ENCODE measurements at regions not wholly inside any gene's neighbourhood (a gene's known extent, or its start where the extent isn't known, plus 50 kb on each side); places are given as distances from the start of the nearest gene placed in this dataset.

DNA sequence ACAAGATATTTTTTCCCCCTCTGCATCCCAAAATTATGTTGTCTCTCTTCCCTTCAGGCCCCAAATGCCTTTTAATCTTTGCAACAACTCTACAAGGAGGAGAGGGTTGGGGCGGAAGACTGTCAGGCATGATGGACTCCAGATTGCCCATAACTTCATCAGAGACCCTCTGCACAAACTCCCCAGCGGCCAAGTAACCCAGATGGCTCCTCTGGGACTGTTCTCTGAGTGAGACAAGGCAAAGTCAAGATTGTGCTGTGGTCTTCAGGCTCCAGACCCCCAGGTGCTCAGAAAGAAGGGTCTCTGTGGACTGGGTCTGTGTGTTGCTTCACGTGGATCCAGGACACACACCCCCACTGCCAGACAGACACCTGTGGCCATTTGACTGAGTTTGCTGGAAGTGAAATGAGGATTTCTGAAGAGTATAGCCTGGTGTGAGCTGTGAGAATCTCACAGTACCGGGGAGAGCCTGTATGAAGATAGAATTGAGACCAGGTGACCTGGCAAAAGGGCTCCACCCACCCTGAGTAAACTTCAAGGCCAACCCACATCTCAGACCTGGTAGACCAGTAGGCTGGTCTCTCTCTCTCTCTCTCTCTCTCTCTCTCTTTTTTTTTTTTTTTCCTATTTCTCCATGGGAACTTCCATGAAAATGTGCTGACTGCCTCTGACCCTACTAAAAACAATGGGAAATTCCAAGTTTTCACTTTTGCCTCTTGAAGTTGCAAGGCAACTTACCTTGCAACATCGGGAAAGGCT is 354.1 kb downstream of the SOX9 start:
- DNase-seq = no peak

DNA sequence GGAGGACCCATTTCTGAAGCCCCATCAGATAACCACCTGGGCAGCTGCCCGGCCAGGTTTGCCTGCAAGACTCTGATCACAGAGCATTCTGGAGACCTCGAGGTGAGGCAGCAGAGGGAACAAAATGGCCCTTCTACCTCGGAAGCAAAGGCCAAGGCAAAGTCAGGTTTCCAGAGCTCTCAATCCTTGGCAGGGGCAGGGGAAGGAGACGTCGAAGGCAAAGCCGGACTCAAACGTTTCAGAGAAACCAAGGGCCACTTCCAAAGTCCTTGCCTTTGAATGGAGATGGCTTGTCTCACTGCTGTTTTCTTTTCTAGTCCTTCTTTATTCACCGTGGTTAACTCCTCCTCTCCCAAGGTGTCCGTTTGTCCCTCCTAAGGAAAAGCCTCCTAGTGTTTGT is 355.3 kb downstream of the SOX9 start:
- no peak for DNase-seq

DNA sequence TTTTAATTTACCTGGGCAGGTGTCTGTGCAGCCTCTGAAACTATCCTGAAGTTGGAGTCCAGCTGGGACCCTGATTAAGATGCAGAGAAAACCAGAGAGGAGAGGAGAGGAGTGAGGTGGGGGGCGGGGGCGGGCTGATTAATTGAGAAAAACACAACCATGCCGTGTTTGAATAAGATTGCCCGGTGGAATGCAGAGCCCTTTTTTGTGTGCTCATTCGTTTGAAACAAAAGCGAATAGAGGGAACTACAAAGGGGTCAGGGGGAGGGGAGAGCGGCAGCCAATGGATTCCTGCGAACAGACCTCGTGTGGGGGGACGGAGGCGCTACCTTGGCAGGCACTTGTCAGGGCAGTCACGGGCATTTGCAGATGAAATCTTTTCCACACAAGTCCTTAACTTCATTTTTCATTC is 355.8 kb downstream of the SOX9 start:
- DNase-seq = no peak

DNA sequence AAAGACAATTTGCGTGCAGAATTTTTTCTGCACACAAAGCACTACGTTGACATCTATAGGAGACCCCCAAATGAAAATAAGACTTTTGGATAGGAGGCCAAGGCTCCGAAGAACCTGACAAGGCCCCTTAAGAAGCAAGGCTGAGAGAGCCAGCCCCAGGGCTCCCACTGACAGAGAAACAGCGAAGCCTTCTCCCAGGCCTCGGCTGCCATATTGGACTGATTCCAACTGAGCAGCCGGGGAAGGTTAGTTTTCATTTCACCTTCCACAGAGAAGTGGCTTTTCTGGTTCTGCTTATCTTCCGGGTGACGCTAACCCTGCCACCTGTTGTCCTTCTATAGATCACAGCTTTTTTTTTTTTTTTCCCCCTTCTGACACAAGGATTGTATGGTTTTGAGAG is 356.7 kb downstream of the SOX9 start:
- no peak for DNase-seq

DNA sequence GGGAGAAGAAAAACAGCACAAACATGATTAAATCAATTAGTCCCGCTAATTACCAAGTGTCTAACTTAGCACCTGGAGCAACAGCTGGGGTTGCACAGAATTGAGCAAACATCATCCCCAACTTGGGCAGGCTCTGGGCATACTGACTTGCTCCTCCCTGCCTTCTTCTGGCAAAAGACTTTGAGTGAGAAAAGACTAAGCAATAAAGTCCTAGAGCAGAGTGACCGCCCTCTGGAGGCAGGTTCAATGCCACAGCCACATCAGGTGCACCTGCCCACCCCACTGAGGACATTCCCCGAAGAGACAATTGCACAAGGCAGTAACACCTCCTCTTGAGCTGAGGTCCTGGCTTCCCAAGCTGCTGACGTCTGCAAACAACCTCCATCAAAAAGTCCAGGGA is 358.3 kb downstream of the SOX9 start:
- DNase-seq = no peak

DNA sequence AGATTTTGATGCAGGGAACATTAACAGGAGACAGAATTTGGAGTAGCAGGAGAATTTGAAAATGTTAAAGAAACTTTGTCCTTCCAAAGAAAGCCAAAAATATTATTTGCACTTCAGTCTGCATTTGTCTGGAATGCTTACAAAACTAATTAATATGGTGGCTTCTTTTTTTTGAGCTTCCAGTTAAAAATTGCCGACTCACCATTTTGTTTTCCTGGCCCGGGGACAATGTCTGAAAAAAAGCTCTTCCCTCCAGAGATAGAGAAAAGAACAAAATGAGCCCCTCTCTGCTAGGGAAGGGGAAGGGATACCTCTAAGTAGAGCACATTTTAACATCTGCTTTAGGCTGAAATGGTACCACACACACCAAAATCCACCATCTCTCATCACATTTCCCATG is 360.8 kb downstream of the SOX9 start:
- DNase-seq = no peak

DNA sequence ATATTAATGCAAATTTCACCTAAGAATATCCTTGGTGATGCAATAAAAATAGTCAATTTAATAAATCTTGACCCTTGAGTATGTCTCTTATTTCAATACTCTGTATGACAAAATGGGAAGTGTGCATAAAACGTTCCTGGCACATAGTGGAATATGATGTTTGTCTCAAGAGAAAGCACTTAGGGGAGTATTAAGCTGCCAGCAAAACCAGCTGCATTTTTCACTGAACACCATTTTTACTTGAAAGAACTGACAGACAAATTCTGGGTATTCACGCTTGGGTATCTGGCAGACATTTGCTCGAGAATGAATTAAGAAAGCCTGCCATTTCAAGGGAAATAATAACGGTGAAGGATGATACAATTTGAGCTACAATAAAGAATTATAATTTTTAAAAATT is 364.8 kb downstream of the SOX9 start:
- DNase-seq = no peak

DNA sequence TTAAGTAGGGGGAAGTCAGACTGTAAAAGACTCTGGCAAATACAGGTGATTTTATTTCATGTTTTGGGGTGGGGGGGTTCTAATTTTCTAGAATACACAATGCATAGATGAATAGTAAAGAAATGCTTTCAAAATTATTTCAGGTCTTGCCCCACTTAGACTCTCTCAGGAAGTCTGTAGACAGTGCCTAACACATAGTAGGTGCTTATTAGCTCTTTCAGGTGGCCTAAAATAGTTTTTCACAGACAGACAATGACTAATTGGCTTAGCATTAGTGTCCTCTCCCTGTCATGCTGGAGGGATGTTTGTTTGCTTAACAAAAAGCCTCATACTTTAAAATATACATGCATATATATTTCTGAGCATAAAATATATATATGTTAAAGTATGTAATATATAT is 366.0 kb downstream of the SOX9 start:
- no peak for DNase-seq

DNA sequence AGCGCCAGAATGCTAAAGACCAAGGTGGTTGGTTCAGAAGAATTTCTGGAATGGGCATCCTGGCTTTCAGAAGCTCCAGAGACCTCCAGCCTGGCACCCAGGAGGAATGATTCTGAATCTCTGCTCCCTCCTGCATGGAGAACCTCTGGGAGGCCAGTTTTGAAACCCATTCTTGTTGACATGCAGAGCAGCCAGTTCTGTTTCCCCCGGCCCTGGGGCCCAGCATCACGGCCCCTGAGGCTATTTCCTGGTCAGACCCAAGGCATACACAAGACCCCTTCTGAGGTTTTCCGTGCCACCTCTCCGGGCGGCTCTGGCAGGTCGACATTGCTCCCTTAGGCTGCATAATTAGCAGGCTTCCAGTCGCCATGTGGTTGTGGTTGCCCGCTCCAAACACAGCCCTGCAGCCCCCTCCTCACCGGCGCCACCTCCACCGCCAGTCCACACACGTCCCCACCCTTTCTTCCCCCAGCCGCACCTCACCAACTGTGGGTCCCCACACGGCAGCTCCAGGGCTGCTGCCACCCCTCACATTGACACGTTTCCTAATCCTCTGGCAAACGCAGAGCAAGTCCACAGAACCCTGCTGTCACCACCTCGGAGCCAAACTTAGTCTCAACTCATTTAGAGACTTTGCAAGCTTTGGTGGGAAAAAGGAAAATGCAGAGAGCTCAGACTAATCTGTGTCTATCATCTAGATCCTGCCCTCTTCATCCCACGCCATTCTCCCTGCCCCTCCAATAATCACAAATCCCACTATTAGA is 367.1 kb downstream of the SOX9 start:
- DNase-seq = no peak

DNA sequence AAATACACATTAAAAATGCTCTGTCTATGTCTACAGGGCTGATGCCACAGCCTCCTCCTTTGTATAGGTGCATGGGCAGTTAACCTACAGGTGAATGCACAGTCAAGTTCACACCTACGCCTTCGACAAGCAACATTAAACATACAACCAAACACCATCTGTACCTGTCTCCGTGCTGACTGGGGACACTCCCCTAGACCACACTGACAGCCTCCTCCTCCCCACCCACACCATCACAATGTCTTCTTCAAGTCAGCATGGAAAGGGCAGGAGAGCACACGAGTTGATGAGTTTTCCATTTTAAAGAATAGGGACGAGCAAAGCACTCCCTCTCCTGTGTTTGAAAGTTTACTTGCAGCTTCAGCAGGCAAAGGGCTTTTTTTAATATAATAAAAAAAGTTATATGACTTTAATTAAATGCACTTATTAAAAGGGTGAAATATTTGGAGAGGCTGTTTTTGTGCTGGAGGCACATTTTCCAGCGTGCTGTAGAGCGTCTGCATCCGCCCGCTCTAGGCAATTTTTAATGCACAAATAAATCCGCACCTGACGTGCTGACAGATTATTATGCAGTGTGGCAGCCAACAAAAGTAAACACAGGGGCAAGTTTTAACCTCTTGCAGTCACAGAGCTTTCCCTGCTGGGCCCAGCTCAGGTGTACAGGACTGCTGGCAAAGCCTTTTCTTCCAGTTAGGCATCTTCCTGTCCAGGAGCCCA is 367.9 kb downstream of the SOX9 start:
- no peak for DNase-seq

DNA sequence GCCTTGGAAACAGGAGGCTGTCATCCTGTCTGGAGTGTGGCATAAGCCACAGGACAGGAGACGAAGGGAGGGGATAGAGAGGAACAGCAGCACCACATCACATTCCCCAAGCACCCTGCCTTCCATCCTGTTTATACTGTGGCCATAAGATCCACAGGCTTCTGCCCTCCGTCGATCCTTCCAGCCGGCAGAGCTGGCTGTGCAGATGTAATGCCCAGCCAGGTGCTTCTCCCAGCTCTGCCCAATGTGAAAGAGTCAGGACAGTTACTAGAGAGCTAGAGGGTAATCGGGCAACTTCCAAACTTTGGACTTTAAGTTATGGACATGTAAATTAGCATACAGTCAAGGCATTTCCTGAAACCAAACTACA is 368.4 kb downstream of the SOX9 start:
- no peak for DNase-seq

DNA sequence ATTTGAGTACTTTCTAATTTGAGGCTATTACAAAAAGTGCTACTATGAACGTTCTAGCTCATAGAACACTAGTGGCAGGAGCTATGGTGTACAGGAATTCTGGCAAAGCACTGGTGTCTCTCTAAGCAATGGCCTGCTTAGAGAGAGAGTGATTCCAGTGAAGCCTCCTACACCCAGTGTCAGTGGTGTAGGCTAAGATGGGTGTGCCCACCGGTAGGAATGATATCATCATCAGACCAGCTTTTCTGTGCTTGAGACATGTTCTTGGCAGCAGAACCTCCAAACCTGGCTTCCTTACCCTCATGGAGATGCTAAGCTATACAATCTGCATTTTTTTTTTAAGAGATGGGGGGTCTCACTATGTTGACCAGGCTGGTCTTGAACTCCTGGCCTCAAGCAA is 370.3 kb downstream of the SOX9 start:
- no peak for DNase-seq

DNA sequence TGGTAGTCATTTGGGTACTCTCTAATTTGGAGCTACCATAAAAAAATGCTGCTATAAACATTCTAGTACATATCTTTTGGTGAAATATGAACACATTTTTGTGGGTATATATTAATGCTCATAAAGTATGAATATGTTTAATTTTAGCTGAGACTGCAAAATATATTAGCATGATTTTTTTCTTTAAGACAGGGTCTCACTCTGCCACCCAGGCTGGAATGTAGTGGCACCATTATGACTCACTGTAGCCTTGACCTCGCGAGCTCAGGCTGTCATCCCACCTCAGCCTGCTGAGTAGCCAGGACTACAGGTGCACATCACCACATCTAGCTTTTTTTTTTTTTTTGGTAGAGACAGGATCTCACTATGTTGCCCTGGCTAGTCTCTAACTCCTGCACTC is 371.7 kb downstream of the SOX9 start:
- no peak for DNase-seq

DNA sequence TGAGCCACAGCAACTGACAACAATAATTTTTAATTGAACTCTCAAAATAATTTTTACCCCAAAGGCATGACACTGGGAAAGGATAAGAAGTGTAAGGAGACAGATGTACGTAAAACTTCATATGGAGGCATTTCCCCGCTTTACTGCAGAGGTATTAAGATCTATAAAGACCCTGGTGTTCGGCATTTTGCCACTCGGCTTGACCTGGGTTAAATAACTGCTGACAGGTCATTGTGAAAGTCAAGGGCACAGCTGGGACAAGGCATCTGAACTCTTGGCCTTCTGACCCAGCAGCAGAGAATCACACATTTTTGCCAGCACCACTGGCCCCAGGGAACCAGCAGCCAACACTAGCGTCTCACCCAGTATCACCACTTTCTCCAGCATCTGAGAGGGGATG is 372.1 kb downstream of the SOX9 start:
- DNase-seq = no peak

DNA sequence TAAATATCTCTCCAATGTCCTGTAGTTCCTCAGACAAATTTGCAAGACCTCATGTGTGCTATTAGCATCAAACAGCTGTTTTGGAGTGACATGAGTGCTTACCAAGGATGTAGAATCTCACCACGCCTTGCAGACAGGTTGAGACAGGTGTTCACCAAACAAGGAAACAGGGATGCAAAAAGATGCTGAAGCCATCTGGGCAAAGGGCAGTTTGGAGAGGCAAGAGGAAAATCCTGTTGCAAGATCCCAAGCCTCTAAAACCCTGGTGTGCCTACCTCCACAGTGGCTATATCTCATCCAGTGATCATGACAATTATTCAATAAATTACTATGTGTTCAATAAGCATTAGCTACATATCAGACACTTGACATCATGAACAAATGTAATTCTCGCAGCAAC is 373.7 kb downstream of the SOX9 start:
- DNase-seq = no peak

DNA sequence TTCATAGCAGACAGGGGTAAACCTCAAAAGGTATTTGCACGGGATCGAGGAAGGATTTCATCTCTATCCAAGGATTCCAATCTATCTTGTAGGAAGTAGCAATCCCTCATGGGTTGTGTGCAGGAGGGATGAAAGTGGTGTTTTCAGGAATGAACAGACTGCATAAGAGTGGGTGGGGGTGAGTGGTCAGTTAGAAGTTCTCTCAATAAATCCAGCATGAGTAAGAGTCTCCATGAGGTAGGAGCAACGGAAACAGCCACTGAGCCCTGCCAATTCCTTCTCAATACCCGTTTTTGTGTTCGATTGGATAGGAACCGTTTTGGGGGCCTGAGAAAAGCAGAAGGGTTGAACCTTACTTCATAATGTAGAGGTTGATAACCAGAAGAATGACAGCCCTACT is 375.6 kb downstream of the SOX9 start:
- DNase-seq = no peak

DNA sequence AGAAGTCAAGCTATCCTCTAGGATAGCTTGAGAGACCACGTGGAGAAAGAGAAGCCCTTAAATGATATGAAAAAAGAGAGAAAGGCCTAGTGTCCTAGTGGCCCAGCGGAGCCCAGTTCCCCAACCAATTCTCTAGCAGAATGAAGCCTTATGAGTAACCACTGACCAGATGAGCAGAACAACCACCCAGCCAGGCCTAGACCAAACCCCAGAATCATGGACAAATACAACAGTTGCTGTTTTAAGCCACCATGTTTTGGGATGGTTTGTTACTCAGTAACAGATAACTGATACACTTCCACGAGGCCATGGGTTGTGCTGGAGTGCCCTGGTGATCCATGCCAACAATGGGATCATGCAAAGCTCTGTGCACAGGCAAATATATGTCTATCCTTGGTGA is 377.1 kb downstream of the SOX9 start:
- DNase-seq = no peak

DNA sequence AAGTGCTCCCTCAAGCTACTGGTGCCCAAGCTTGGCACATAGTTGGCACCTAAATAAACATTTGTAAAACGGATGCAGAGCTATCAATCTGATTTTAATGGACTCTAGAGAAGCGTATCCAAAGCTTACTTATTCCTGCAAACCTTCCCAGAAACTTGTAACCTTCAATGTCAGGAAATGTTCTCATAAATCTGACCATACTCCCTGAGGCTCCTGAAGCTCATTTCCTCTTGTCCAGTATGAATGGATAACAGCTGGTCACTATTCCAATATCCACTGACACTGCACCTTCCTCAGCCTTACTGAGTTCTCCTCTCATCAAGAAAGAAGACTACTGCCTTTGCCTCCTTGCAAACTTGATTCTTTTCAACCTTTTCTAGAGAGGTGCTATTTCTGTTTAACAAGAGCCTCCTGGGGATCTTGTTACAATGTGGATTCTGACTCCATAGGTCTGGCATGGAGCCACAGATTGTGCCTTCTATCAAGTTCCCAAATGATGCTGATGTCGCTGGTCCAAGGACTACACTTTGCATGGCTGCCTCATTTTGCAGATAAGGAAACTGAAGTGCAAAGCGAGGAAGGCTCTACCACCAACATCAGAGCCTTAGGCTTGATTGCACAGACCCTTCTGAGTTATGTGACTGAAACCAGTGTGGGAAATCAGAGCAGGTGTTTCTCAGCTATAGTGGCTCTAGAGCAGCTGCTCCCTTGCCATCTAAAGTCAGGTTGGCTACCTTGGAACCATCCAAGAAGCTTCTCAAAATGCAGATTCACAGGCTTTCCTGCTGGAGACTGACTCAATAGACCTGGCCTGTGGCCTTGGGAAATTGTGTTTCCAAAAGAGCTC is 377.8 kb downstream of the SOX9 start:
- DNase-seq = no peak

DNA sequence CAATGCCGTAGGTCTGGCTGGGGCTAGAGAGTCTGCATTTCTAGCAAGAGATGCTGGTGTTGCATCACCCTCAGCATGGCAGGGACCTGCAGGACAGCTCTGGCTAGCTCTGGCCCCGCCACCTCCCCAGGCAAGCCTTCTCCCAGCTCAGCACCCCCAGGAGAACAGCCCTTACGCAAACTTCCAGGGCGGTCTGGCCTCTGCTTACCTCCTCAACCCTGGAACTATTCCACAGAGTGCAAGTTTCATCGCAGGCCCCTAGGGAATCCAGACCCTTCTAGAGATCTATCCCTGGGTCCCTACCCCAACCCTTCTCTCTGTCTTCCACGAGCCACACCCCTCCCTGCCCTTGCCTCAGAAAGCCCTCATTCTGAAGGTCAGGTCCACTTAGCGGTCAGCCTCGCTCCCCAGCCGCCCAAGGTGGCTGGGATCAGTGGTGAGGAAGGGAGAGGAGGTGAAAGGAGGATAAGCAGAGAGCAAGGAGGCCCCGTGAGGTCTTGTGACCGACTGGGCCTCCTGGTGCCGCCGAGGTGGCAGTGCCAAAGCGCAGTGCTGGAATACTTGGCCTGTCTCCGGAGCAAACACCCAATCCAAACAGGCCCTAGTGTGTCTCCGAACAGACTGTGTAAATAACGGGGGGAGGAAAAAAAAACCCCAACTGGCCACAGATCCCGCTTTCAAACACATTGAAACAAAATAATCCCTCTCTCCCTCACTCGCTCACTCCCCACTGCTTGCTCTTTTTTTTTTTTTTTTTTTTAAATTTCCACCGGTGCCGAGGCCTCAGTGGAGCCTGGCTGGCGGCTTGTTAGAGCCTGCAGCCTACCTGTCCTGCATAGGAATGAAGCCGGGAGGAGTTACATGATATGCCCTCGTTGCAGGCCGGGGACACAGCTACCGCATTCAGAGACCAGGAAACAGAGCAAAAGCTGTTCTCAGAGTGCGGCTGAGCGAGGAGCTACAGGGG is 380.9 kb downstream of the SOX9 start:
- no peak for DNase-seq

DNA sequence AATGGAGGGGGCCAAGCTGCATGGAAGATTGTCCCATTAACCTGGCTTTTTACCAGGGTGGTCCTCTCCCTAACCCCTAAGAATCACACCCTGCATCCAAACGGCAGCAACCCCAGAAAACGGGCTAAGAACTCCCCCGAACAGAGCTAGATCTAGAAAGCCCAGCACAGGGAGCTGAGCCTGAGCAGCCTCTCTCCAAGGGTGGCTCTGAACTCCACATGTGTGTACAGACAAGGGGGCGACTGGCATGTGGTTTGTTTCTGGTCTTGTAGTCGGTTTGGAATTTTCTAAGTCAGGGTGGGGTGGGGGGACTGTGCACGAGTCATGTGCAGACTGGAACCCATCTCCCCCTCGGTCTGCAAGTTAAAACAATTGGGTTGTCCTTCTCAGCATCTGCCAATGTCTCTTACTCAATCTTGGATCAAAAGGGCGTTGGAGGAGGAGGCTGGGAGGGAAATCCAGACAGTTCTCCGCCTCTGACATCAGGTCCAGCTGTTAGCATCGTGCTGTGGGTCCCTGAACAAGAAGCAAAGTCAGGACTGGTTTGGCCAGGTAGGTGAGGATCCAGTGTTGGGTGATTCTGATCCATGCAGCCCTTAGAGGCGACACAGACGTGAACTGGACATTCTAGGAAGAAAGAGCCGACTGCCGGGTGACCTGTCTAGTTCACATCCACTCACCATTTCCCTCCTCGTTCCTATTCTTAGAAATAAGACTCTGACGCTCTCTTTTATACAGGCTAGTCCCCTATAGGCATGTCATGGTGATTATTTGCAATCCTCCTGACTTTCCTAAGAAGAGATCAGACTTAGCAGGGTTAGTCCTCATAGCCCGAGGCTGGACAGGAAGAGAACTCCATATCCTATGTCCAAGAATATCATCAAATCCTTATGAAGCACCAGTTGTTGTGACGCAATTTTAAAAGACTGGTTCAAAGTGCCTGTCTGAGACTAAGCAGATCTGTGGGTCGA is 381.8 kb downstream of the SOX9 start:
- no peak for DNase-seq

All from suppressor macrophage (primary cell).